ENCODE measurements at regions not wholly inside any gene's neighbourhood (a gene's known extent, or its start where the extent isn't known, plus 50 kb on each side); places are given as distances from the start of the nearest gene placed in this dataset.
A peak's percentile ranks its signal among the peaks of the same experiment; 100 is the strongest.

DNA sequence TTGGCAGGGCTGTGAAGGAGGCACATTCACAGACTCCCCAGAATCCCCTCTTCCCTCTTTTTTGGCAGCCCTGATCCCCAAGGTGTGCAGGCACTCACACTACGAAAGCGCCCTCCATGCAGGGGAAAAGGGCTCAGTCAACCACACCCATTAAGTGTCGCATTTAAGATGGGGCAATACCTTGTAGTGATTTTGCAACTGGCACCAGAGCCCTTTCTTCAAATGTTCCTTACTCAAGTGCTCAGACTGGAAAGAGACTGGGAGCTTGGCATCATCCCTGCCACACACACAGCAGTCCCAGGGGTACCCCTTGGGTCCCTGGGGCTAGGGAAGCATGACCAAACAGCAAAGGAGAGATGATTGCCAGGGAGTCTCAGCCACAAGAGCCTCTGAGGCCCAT, 190.1 kb downstream of the HAUS1 start:
- POLR2A ChIA-PET (ENCODE audit: low non-redundant PET) = no interaction called here
- H3K27me3 ChIP-seq (replicated peaks; ENCODE audit: insufficient read depth, low read depth, low read length, poor library complexity) = no peaks in the 10 kb centered on the region
- TF ChIP-seq, protein P1, sequence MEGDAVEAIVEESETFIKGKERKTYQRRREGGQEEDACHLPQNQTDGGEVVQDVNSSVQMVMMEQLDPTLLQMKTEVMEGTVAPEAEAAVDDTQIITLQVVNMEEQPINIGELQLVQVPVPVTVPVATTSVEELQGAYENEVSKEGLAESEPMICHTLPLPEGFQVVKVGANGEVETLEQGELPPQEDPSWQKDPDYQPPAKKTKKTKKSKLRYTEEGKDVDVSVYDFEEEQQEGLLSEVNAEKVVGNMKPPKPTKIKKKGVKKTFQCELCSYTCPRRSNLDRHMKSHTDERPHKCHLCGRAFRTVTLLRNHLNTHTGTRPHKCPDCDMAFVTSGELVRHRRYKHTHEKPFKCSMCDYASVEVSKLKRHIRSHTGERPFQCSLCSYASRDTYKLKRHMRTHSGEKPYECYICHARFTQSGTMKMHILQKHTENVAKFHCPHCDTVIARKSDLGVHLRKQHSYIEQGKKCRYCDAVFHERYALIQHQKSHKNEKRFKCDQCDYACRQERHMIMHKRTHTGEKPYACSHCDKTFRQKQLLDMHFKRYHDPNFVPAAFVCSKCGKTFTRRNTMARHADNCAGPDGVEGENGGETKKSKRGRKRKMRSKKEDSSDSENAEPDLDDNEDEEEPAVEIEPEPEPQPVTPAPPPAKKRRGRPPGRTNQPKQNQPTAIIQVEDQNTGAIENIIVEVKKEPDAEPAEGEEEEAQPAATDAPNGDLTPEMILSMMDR (conservative IDR thresholded peaks at IDR 0.05; ENCODE audit: low read depth, low read length) = no peak
- no peak for TF ChIP-seq EZH2 (IDR thresholded peaks at IDR 0.05; ENCODE audit: borderline replicate concordance, low read depth, low read length, poor library complexity, severe bottlenecking)
- CTCF ChIA-PET = no interaction called here
- intact Hi-C loops (cut with micrococcal nuclease; ENCODE audit: unreplicated experiment) = no loop called here
- H3K36me3 ChIP-seq (ENCODE audit: insufficient read depth, low read length, poor library complexity, severe bottlenecking) = no peaks in the 10 kb centered on the region
- H3K9me3 ChIP-seq (ENCODE audit: low read depth, low read length, poor library complexity, severe bottlenecking) = no peaks in the 10 kb centered on the region
- H3K27ac ChIP-seq (ENCODE audit: low read depth, low read length, poor library complexity, severe bottlenecking) = no peak overlapping the region
- no peak overlapping the region for H3K4me3 ChIP-seq (ENCODE audit: low read depth, low read length, poor library complexity, severe bottlenecking)
- no TSS peak for BruUV-seq (replicated peaks)
- H3K4me1 ChIP-seq (ENCODE audit: insufficient read depth, low read length, poor library complexity, severe bottlenecking) = peaks cover 24% of the 10 kb centered on the region
- DNase-seq (ENCODE audit: low spot score) = no peak

DNA sequence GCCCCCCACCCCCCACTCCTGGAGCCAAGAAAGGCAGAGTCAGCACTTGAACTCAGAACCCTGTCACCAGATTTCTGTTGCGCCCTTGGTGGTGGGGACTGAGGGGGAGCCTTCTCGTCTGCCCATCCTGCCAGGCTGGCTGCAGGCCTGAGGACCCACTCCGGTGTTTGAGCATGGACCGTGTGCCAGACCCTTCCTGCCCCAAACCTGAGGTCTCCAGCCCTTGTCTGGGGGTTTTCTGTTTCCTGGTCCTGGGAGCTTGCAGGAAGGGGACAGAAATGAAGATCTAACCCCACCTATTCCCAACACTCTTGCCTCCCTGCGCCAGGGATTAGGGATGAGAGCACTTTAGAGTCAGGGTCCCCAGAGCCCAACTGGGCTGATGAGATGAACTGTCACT, 190.6 kb downstream of the HAUS1 start:
- no peaks in the 10 kb centered on the region for H3K36me3 ChIP-seq (ENCODE audit: insufficient read depth, low read length, poor library complexity, severe bottlenecking)
- no peak overlapping the region for H3K27ac ChIP-seq (ENCODE audit: low read depth, low read length, poor library complexity, severe bottlenecking)
- H3K4me3 ChIP-seq (ENCODE audit: low read depth, low read length, poor library complexity, severe bottlenecking) = no peak overlapping the region
- no peaks in the 10 kb centered on the region for H3K27me3 ChIP-seq (replicated peaks; ENCODE audit: insufficient read depth, low read depth, low read length, poor library complexity)
- no TSS peak for BruUV-seq (replicated peaks)
- no peaks in the 10 kb centered on the region for H3K9me3 ChIP-seq (ENCODE audit: low read depth, low read length, poor library complexity, severe bottlenecking)
- peaks cover 24% of the 10 kb centered on the region for H3K4me1 ChIP-seq (ENCODE audit: insufficient read depth, low read length, poor library complexity, severe bottlenecking)
- ChIA-PET CTCF (interaction anchor here (1.4 kb wide), 1 partner anchor 363 kb away, joined by 4 read pairs; no protein-coding TSS in a partner anchor), POLR2A (ENCODE audit: low non-redundant PET) (no interaction called here)
- no peak for DNase-seq (ENCODE audit: low spot score)
- TF ChIP-seq EZH2 (IDR thresholded peaks at IDR 0.05; ENCODE audit: borderline replicate concordance, low read depth, low read length, poor library complexity, severe bottlenecking) = no peak
- TF ChIP-seq, protein P1 (conservative IDR thresholded peaks at IDR 0.05; ENCODE audit: low read depth, low read length) = no peak
- intact Hi-C loops (cut with micrococcal nuclease; ENCODE audit: unreplicated experiment) = no loop called here

DNA sequence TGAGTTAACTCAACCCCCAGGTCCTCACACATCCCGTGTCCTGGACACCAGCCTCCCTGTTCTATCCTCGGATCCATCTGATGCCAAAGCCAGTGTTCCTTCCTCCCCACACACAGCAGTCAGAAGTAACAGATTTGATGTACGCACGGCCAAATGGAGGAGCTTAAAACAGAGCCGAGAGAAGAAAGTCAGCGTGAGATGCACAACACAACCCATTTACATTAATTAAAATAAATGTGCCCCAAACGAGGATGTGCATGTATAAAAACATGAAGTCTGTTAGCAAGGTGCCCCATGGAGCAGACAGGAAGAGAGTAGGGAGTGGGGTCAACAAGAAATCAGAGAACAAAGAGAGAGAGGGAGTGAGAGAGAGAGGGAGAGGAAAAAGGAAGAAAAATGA, 191.2 kb downstream of the HAUS1 start:
- POLR2A ChIA-PET (ENCODE audit: low non-redundant PET) = no interaction called here
- DNase-seq (ENCODE audit: low spot score) = peak; percentile 65
- no peak overlapping the region for H3K27ac ChIP-seq (ENCODE audit: low read depth, low read length, poor library complexity, severe bottlenecking)
- intact Hi-C loops (cut with micrococcal nuclease; ENCODE audit: unreplicated experiment) = no loop called here
- peaks cover 24% of the 10 kb centered on the region for H3K4me1 ChIP-seq (ENCODE audit: insufficient read depth, low read length, poor library complexity, severe bottlenecking)
- no TSS peak for BruUV-seq (replicated peaks)
- CTCF ChIA-PET = interaction anchor here (1.4 kb wide), 1 partner anchor 363 kb away, joined by 4 read pairs; no protein-coding TSS in a partner anchor
- TF ChIP-seq, protein P1 (conservative IDR thresholded peaks at IDR 0.05; ENCODE audit: low read depth, low read length) = no peak
- TF ChIP-seq EZH2 (IDR thresholded peaks at IDR 0.05; ENCODE audit: borderline replicate concordance, low read depth, low read length, poor library complexity, severe bottlenecking) = no peak
- no peak overlapping the region for H3K4me3 ChIP-seq (ENCODE audit: low read depth, low read length, poor library complexity, severe bottlenecking)
- H3K9me3 ChIP-seq (ENCODE audit: low read depth, low read length, poor library complexity, severe bottlenecking) = no peaks in the 10 kb centered on the region
- no peaks in the 10 kb centered on the region for H3K36me3 ChIP-seq (ENCODE audit: insufficient read depth, low read length, poor library complexity, severe bottlenecking)
- no peaks in the 10 kb centered on the region for H3K27me3 ChIP-seq (replicated peaks; ENCODE audit: insufficient read depth, low read depth, low read length, poor library complexity)

Data from A673 (cell line).